ENCODE measurements at regions not wholly inside any gene's neighbourhood (a gene's known extent, or its start where the extent isn't known, plus 50 kb on each side); places are given as distances from the start of the nearest gene placed in this dataset.
"Not testable (repeated sequence)": the region's sequence is repeated elsewhere in the genome, so short reads cannot be mapped to it uniquely, and the experiment has no call there.

GRCh38 chr14:105900398-105901160, 374.2 kb downstream of the TMEM121 start:
- DNase-seq (ENCODE audit: low spot score), result no peak

DNA sequence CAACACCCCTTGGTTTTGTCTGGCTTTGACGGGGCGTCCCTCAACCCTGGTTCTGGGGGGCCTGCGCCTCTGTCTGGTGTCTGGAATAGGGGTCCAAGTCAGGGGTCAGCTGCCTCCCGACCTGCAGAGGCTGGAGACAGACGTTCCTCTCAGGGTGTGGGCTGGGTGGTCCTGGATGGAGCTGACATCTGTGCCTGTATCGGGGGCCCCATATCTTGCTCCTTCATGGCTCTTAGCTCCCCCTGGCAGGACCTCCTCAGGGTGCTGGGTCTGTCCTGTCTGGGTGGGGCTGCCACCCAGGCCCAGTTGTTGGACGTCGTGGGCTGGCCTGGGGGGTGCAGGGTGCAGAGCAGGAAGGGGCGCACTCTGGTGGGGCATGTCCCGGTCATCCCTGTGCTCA, 374.8 kb downstream of the TMEM121 start:
- DNase-seq (ENCODE audit: low spot score), result no peak

- DNase-seq (ENCODE audit: low spot score), result no peak
These were observed 375.9 kb downstream of the TMEM121 start for GRCh38 chr14:105902131-105902898.

DNA sequence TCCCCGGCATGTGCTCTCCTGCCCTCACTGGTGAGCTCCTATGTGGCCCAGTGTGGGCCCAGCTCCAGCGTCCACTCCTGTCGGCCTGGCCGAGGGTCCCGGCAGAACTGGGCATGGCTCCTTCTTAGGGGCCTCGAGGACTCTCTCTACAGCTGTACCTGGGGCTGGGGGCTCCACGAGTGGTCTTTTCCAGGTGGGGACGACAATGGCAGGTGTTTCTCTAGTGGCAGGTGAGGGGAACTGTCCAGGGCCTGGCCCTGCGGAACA, 376.4 kb downstream of the TMEM121 start:
- not testable (repeated sequence) for DNase-seq (ENCODE audit: low spot score)

DNA sequence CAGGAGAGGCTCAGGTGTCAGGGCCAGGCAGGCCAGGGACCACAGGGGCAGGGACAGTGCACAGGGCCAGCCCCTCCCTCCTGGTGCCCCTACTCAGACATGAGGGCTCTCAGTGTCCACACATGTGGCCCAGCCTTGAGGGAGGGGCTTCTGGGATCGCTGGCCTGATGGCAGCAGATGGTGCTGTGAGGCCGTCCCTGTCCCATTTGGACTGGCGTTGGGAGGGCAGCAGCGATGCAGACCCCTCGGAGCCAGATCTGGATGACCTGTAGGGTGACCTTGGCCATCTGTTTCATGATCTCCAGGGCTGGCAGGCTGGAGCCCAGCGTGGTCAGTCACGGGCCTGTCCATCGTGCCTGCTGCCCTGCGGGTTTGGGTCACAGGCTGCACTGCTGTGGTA, 377.6 kb downstream of the TMEM121 start:
- no peak for DNase-seq (ENCODE audit: low spot score)

- no peak for DNase-seq (ENCODE audit: low spot score)
These were observed 378.0 kb downstream of the TMEM121 start for GRCh38 chr14:105904379-105904778.

DNA sequence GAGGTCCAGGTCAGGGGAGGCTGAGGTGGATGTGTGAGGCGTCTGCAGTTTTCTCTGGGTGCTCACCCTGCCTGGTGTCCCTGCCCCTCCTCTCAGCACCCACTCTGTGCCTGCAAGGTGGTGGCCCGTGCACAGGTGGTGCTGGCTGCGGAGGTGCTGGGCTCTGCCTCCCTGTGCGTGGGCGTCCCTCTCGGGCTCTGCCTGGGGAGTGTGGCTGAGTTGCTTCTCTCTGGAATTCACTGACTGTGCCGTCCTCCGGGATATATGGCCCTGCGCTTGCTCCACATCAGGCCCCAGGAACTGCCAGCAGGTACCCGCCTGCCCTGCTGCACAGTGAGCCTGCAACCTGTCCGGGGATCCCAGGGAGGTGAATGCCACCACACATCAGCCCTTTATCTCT, 379.1 kb downstream of the TMEM121 start:
- DNase-seq (ENCODE audit: low spot score), result no peak

- no peak for DNase-seq (ENCODE audit: low spot score)
These were observed 380.9 kb downstream of the TMEM121 start for GRCh38 chr14:105907276-105907675.

GRCh38 chr14:105908006-105908405, 381.6 kb downstream of the TMEM121 start:
- DNase-seq (ENCODE audit: low spot score), result no peak

DNA sequence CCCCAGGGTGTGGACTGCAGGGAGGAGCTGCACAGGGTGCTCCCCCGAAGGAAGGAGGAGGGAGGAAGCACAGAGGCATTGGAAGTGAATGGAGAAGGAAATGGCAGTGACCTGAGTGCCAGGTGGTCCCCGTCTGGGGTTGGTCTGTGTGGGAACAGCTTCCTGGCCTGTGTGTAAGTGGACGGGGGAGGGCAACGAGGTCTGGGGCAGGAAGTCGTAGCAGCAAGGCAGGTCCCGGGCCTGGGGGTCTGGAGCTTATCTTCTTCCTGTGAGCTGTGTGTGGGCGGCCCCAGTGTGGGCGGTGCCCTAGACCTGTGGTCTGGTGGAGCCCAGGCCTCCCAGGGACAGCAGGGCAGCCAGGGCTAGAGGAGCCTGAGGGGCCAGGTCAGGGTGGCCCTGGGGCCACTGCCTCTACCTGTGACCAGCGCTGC, 382.1 kb downstream of the TMEM121 start:
- no peak for DNase-seq (ENCODE audit: low spot score)

DNA sequence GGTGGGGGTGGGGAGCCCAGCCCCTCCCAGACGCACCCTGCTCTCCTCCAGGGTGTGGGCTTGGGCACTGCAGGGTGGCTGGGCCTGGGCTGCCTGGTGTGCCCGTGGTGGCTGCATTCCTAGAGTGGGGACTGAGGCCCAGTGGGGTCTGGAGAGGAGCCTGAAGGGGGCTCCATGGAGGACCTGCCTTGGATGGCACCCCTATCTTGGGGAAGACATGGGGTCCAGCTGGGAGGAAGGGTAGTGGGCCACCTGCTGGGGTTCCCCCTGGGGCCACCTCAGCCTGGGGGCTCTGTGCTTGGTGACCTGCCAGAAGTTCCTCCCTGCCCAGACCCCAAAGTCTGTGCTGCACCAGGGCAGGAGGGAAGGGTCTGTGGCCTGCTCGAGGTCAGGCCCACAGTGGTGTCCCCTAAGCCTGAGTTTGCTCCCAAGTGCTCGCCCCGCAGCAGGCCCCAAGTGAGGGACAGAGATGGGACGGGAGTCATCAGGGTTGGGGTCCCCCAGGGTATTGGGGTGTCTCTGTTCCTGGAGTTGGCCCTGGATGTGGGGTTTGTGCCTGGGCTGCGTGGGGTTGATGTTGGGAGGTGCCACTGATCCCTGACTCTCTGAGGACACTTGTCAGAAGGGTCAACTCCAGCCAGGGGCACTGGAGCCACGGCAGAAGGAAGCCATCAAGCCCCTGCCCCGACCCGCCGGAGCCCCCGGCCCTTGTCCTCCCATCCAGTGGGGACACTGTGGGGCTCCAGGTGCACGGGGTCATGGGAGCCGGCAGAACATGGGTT, 382.9 kb downstream of the TMEM121 start:
- no peak for DNase-seq (ENCODE audit: low spot score)

DNA sequence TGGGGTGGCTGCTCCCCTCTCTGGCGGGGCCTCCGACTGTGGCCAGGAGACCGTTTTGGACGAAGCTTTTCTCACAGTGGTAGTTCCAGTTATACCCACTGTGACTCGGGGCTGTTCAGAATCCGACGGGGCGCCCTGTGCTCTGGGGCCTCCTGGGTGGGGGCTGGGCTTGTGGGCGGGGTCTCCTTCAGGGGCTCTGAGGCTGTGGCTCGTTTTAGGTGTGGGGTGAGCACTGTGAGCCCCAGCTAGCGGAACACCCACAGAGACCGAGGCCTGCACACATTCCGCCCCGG, 383.4 kb downstream of the TMEM121 start:
- not testable (repeated sequence) for DNase-seq (ENCODE audit: low spot score)

- DNase-seq (ENCODE audit: low spot score), result no peak
These were observed 384.0 kb downstream of the TMEM121 start for GRCh38 chr14:105910426-105910825.

DNA sequence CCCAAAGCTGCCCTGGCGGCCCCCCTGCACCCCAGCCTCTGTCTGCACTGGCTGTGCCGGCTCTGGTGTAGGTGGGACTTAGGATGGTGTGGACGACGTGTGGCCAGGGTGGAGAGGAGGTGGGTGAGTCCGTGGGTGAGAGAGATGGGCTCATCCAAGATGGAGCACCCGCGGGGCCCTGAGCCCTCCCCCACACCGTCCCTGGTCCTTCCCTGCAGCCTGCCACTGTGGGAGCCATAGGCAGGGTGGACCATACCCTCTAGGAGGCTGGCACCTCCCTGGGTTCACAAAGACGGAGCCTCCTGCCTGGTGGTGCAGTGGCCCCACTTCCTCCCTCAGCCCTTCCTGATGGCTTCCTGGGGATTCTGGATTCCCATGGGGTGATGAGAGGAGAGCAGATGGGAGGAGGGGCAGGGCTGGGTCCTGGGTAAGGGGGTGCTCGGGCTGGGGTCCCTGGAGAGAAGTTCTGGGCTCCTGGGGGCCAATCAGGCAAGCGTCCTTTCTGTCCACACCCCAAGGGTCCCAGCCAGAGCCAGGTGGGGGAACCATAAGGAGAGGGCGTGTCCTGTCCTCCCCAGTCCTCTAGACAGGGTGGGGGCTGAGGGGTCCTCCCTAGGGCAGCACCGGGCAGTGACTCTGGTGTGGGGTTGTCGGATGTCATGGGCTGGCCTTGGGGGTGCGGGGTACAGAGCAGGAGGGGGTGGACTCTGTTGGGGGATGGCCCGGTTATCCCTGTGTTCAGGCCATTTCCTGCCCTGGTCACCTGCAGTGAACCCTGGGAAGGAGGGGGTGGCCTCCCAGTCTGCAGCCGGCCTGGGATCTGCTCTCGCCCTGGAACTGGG, 384.8 kb downstream of the TMEM121 start:
- DNase-seq (ENCODE audit: low spot score), result no peak

DNA sequence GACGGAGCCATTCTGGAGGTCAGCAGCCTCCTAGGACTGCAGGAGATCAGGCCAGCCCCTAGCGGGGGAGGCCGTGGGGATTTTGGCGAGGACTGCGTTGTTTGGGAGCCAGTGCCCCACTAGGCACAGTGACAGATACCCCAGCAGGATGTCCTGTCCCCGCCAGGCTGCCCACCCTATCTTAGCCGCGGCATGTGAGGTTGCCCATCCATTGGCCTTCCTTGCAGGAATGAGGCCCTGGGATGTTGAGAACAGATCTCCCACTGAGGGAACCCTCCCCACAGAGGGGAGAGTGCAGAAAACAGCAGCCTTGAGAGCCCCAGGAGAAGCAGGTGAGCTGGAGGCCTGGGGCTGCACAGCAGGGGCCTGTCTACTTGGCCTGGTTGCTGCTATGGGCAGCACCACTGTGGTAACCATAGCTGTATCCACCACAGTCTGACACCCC, 385.5 kb downstream of the TMEM121 start:
- not testable (repeated sequence) for DNase-seq (ENCODE audit: low spot score)

DNA sequence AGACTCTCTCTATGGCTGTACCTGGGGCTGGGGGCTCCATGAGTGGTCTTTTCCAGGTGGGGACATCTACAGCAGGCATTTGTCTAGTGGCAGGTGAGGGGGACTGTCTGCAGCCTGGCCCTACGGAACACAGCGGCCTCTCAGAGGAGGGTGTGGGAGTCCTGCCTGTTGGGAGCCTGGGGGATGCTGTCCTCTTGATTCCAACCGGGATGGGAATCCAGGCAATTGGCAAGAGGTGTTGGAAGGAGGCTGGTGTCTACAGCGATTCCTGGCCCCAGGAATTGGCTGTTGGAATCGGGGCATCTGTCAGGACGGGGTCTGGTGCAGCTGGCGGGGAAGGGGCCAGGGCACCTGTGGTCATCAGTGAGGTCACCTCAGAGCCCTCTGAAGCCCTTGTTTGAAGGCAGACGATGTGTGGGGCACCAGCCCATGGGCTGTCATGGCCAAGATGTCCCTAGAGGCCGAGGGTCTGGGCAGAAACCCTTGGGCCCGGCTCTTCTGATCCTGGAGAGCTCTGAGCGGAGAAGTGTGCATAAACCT, 386.3 kb downstream of the TMEM121 start:
- no peak for DNase-seq (ENCODE audit: low spot score)

GRCh38 chr14:105913221-105913620, 386.8 kb downstream of the TMEM121 start:
- DNase-seq (ENCODE audit: low spot score), result no peak

DNA sequence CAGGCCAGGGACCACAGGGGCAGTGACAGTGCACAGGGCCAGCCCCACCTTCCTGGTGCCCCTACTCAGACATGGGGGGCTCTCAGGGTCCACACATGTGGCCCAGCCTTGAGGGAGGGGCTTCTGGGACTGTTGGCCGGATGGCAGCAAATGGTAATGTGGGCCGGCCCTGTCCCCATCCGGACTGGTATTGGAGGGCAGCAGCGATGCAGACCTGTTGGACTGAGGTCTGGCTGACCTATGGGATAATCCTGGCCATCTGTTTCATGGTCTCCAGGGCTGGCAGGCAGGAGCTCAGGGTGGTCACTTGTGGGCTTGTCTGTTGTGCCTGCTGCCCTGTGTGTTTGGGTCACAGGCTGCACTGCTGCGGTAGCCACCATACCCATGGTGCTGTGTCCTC, 387.5 kb downstream of the TMEM121 start:
- no peak for DNase-seq (ENCODE audit: low spot score)

- DNase-seq (ENCODE audit: low spot score), result not testable (repeated sequence)
These were observed 387.9 kb downstream of the TMEM121 start for GRCh38 chr14:105914281-105914680.

DNA sequence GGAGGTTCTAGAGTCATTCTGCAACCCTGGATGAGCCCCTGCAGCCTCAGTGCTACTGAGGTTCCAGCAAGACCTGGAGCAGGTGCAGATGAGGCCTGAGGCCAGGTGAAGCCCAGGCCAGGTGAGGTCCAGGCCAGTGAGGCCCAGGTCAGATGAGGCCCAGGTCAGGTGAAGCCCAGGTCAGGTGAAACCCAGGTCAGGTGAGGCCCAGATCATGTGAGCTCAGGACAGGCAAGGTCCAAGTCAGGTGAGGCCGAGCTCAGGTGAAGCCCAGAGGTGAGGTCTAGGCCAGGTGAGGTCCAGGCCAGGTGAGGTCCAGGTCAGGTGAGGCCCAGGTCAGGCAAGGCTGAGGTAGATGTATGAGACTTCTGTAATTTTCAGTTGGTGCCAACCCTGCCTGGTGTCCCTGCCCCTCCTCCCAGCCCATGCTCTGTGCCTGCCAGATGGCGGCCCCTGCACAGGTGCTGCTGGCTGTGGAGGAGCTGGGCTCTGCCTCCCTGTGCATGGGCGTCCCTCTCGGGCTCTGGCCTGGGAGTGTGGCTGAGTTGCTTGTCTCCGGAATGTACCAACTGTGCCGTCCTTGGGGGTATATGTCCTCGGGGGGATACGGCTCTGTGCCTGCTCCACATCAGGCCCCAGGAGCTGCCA, 388.5 kb downstream of the TMEM121 start:
- no peak for DNase-seq (ENCODE audit: low spot score)

GRCh38 chr14:105915546-105915945, 389.2 kb downstream of the TMEM121 start:
- DNase-seq (ENCODE audit: low spot score), result not testable (repeated sequence)
